NCI-H69 (cell line): ENCODE measurements at regions not wholly inside any gene's neighbourhood (a gene's known extent, or its start where the extent isn't known, plus 50 kb on each side); places are given as distances from the start of the nearest gene placed in this dataset.
A peak's percentile ranks its signal among the peaks of the same experiment; 100 is the strongest.
"Not testable (repeated sequence)": the region's sequence is repeated elsewhere in the genome, so short reads cannot be mapped to it uniquely, and the experiment has no call there.

Experiments used
- DNase-seq: peaks from one replicate; lab custom pipeline; 2025; lab: John Stamatoyannopoulos, UW

GRCh38 chr5:104909803-104910202 lies 1347.2 kb upstream of the NUDT12 start:
- DNase-seq: peak; percentile 45

- peak; percentile 19 for DNase-seq
Measured at GRCh38 chr5:104904561-104904960, 1342.0 kb upstream of the NUDT12 start.

GRCh38 chr5:104903941-104904340 lies 1341.4 kb upstream of the NUDT12 start:
- no peak for DNase-seq

GRCh38 chr5:104891596-104891995 lies 1329.0 kb upstream of the NUDT12 start:
- DNase-seq: no peak

GRCh38 chr5:104890767-104891166 lies 1328.2 kb upstream of the NUDT12 start:
- DNase-seq: no peak

GRCh38 chr5:104859437-104859836 lies 1296.8 kb upstream of the NUDT12 start:
- no peak for DNase-seq

- not testable (repeated sequence) for DNase-seq
Measured at GRCh38 chr5:104852099-104852498, 1289.5 kb upstream of the NUDT12 start.

- no peak for DNase-seq
Measured at GRCh38 chr5:104845541-104845940, 1283.0 kb upstream of the NUDT12 start.

GRCh38 chr5:104843822-104844221 lies 1281.2 kb upstream of the NUDT12 start:
- DNase-seq: no peak

- peak; percentile 53 for DNase-seq
Measured at GRCh38 chr5:104840284-104840683, 1277.7 kb upstream of the NUDT12 start.

GRCh38 chr5:104831515-104831914 lies 1268.9 kb upstream of the NUDT12 start:
- not testable (repeated sequence) for DNase-seq

GRCh38 chr5:104821606-104822005 lies 1259.0 kb upstream of the NUDT12 start:
- peak; percentile 40 for DNase-seq

- DNase-seq: peak; percentile 91
Measured at GRCh38 chr5:104817127-104817526, 1254.5 kb upstream of the NUDT12 start.

GRCh38 chr5:104815212-104815611 lies 1252.6 kb upstream of the NUDT12 start:
- peak; percentile 63 for DNase-seq

- no peak for DNase-seq
Measured at GRCh38 chr5:104800440-104801048, 1238.0 kb upstream of the NUDT12 start.

GRCh38 chr5:104793755-104794080 lies 1231.1 kb upstream of the NUDT12 start:
- DNase-seq: no peak

- no peak for DNase-seq
Measured at GRCh38 chr5:104793031-104793754, 1230.6 kb upstream of the NUDT12 start.

GRCh38 chr5:104789366-104789765 lies 1226.8 kb upstream of the NUDT12 start:
- DNase-seq: no peak

- no peak for DNase-seq
Measured at GRCh38 chr5:104785097-104785496, 1222.5 kb upstream of the NUDT12 start.

- DNase-seq: no peak
Measured at GRCh38 chr5:104774372-104774771, 1211.8 kb upstream of the NUDT12 start.

- no peak for DNase-seq
Measured at GRCh38 chr5:104764197-104764596, 1201.6 kb upstream of the NUDT12 start.

GRCh38 chr5:104763216-104763615 lies 1200.6 kb upstream of the NUDT12 start:
- no peak for DNase-seq

- DNase-seq: no peak
Measured at GRCh38 chr5:104757915-104758314, 1195.3 kb upstream of the NUDT12 start.

- no peak for DNase-seq
Measured at GRCh38 chr5:104755806-104756205, 1193.2 kb upstream of the NUDT12 start.
